Vagina (tissue), 2 donors: ENCODE measurements at regions not wholly inside any gene's neighbourhood (a gene's known extent, or its start where the extent isn't known, plus 50 kb on each side); places are given as distances from the start of the nearest gene placed in this dataset.

Source experiments
- CTCF ChIP-seq, 3 experiments: fragments of 450-650 bp in 2 of 3; fragments of 200-600 bp in 1 of 3; sonication (generic) in 1 of 3; IDR thresholded peaks; one replicate each; pipeline ENCODE4 v1.5.1; 2017 to 2019; ENCODE audit warnings: antibody characterized with exemption in 3 of 3, mild to moderate bottlenecking in 2 of 3, moderate library complexity in 2 of 3
- POLR2A ChIP-seq, 2 donors: fragments of 450-650 bp; IDR thresholded peaks; one replicate each; pipeline ENCODE4 v1.6.1; 2017; ENCODE audit warnings: antibody characterized with exemption in 2 of 2, mild to moderate bottlenecking in 2 of 2, moderate library complexity in 2 of 2

- TF ChIP-seq CTCF (IDR thresholded peaks at IDR 0.05) (no peak), POLR2A (IDR thresholded peaks at IDR 0.05) (no peak)
Measured at GRCh38 chr6:16028966-16029365, 99.9 kb upstream of the MYLIP start.
